HG02610 (cell line): ENCODE measurements at regions not wholly inside any gene's neighbourhood (a gene's known extent, or its start where the extent isn't known, plus 50 kb on each side); places are given as distances from the start of the nearest gene placed in this dataset.

Experiments used
- ATAC-seq: cut with Tn5 transposase; IDR thresholded peaks from one replicate; pipeline ENCODE4 v1.9.1; 2021; ENCODE audit warnings: mild to moderate bottlenecking, moderate library complexity; ENCODE audit not compliant: unreplicated experiment

GRCh38 chr20:60808003-60808672 lies 443.9 kb upstream of the CDH4 start:
- ATAC-seq = no peak

GRCh38 chr20:60808701-60809100 lies 443.4 kb upstream of the CDH4 start:
- ATAC-seq = no peak

- ATAC-seq = no peak
Observed at GRCh38 chr20:60810561-60810960, 441.5 kb upstream of the CDH4 start.

GRCh38 chr20:60812561-60812960 lies 439.5 kb upstream of the CDH4 start:
- ATAC-seq = no peak

- no peak for ATAC-seq
Observed at GRCh38 chr20:60813066-60813465, 439.0 kb upstream of the CDH4 start.

- no peak for ATAC-seq
Observed at GRCh38 chr20:60815656-60816055, 436.4 kb upstream of the CDH4 start.

- ATAC-seq = no peak
Observed at GRCh38 chr20:60816901-60817300, 435.2 kb upstream of the CDH4 start.

GRCh38 chr20:60817891-60818290 lies 434.2 kb upstream of the CDH4 start:
- no peak for ATAC-seq

GRCh38 chr20:60819511-60819910 lies 432.6 kb upstream of the CDH4 start:
- ATAC-seq = no peak

- ATAC-seq = no peak
Observed at GRCh38 chr20:60820149-60820548, 431.9 kb upstream of the CDH4 start.

GRCh38 chr20:60820918-60821317 lies 431.1 kb upstream of the CDH4 start:
- ATAC-seq = no peak

GRCh38 chr20:60822699-60823607 lies 429.1 kb upstream of the CDH4 start:
- ATAC-seq = no peak

- ATAC-seq = no peak
Observed at GRCh38 chr20:60835876-60836275, 416.2 kb upstream of the CDH4 start.

GRCh38 chr20:60837173-60837770 lies 414.8 kb upstream of the CDH4 start:
- no peak for ATAC-seq

GRCh38 chr20:60838297-60838696 lies 413.8 kb upstream of the CDH4 start:
- no peak for ATAC-seq

- ATAC-seq = no peak
Observed at GRCh38 chr20:60840971-60841370, 411.1 kb upstream of the CDH4 start.

- no peak for ATAC-seq
Observed at GRCh38 chr20:60845146-60845545, 406.9 kb upstream of the CDH4 start.

GRCh38 chr20:60851826-60852704 lies 400.0 kb upstream of the CDH4 start:
- ATAC-seq = no peak

GRCh38 chr20:60857708-60858107 lies 394.4 kb upstream of the CDH4 start:
- no peak for ATAC-seq

- no peak for ATAC-seq
Observed at GRCh38 chr20:60862601-60863000, 389.5 kb upstream of the CDH4 start.

GRCh38 chr20:60863548-60863947 lies 388.5 kb upstream of the CDH4 start:
- ATAC-seq = no peak
